ENCODE measurements at regions not wholly inside any gene's neighbourhood (a gene's known extent, or its start where the extent isn't known, plus 50 kb on each side); places are given as distances from the start of the nearest gene placed in this dataset.
"Not testable (repeated sequence)": the region's sequence is repeated elsewhere in the genome, so short reads cannot be mapped to it uniquely, and the experiment has no call there.

DNA sequence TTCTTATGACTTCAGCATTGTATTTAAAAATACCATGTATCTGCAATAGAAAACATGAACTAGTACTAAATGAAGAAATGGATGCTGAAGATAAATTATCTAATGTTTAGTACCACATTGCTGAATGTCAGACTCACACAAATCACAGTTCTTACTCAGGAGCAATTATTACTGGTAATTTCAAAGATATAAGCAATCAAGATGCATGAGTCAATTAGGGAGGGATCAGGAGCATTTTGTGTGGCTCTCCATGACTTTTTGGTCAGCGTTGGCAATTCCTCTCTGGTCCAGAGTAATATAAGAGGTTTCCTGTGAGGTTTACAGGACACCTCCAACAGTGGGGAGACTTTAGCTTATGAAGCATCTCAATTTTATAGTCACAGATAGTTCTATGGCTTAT is 167.0 kb upstream of the PCDH7 start:
- WGBS = 60% methylated on average over 1 of the region's 1 CpG
- H3K27me3 ChIP-seq = no peaks in the 10 kb centered on the region

DNA sequence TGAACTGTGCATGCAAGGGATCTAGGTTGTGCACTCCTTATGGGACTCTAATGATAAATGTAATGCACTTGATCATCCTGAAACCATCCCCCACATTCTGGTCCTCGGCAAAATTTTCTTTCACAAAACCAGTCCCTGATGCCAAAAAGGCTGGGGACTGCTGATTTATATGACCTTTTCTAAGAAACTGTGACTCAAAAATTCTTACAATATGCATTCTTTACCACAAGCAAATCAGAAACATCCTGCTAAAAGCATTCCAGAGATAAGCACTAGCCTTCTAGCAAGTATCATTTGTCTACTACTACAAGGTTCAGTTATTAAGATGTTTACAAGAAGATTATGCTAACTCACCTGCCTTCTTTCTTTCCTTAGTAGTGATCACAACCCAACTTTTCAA is 166.5 kb upstream of the PCDH7 start:
- no peaks in the 10 kb centered on the region for H3K36me3 ChIP-seq
- H3K9me3 ChIP-seq = no peaks in the 10 kb centered on the region
- no peak overlapping the region for H3K4me3 ChIP-seq
- 50% methylated on average over 1 of the region's 1 CpG for WGBS
- H3K4me1 ChIP-seq = no peaks in the 10 kb centered on the region
- no peaks in the 10 kb centered on the region for H3K27me3 ChIP-seq
- no peak for DNase-seq (ENCODE audit: low spot score in 2 of 2)
- no peak overlapping the region for H3K27ac ChIP-seq
- TF ChIP-seq POLR2A (IDR thresholded peaks at IDR 0.05) = no peak
- TF ChIP-seq POLR2AphosphoS5 (IDR thresholded peaks at IDR 0.05) = no peak
- TF ChIP-seq, protein P1, sequence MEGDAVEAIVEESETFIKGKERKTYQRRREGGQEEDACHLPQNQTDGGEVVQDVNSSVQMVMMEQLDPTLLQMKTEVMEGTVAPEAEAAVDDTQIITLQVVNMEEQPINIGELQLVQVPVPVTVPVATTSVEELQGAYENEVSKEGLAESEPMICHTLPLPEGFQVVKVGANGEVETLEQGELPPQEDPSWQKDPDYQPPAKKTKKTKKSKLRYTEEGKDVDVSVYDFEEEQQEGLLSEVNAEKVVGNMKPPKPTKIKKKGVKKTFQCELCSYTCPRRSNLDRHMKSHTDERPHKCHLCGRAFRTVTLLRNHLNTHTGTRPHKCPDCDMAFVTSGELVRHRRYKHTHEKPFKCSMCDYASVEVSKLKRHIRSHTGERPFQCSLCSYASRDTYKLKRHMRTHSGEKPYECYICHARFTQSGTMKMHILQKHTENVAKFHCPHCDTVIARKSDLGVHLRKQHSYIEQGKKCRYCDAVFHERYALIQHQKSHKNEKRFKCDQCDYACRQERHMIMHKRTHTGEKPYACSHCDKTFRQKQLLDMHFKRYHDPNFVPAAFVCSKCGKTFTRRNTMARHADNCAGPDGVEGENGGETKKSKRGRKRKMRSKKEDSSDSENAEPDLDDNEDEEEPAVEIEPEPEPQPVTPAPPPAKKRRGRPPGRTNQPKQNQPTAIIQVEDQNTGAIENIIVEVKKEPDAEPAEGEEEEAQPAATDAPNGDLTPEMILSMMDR (IDR thresholded peaks at IDR 0.05) = no peak

More for the DNA sequence above, 167.0 kb upstream of the PCDH7 start:
- Histone ChIP-seq H3K4me1 (no peaks in the 10 kb centered on the region), H3K27ac (no peak overlapping the region), H3K4me3 (no peak overlapping the region), H3K9me3 (no peaks in the 10 kb centered on the region), H3K36me3 (no peaks in the 10 kb centered on the region)
- no peak for TF ChIP-seq POLR2A (IDR thresholded peaks at IDR 0.05)
- TF ChIP-seq, protein P1 (IDR thresholded peaks at IDR 0.05) = no peak
- no peak for TF ChIP-seq EP300 (IDR thresholded peaks at IDR 0.05)
- no peak for DNase-seq (ENCODE audit: low spot score in 2 of 2)

- H3K36me3 ChIP-seq = no peaks in the 10 kb centered on the region
- no peaks in the 10 kb centered on the region for H3K9me3 ChIP-seq
- no peak overlapping the region for H3K27ac ChIP-seq
- DNase-seq (ENCODE audit: low spot score in 2 of 2) = no peak
- TF ChIP-seq POLR2A (IDR thresholded peaks at IDR 0.05) (no peak), POLR2AphosphoS5 (IDR thresholded peaks at IDR 0.05) (no peak), EP300 (IDR thresholded peaks at IDR 0.05) (no peak)
- TF ChIP-seq, protein P1 (IDR thresholded peaks at IDR 0.05) = no peak
- no peaks in the 10 kb centered on the region for H3K4me1 ChIP-seq
- H3K27me3 ChIP-seq = no peaks in the 10 kb centered on the region
- 78% methylated on average over 1 of the region's 1 CpG for WGBS
- H3K4me3 ChIP-seq = no peak overlapping the region
Measured at GRCh38 chr4:30555775-30556174, 164.4 kb upstream of the PCDH7 start.

- 66% methylated on average over 4 of the region's 4 CpGs for WGBS
- Histone ChIP-seq H3K4me1 (no peaks in the 10 kb centered on the region), H3K27me3 (no peaks in the 10 kb centered on the region), H3K4me3 (no peak overlapping the region), H3K9me3 (peaks cover 6% of the 10 kb centered on the region), H3K27ac (no peak overlapping the region), H3K36me3 (no peaks in the 10 kb centered on the region)
- DNase-seq (ENCODE audit: low spot score in 2 of 2) = no peak
- TF ChIP-seq, protein P1 (IDR thresholded peaks at IDR 0.05) = no peak
- TF ChIP-seq POLR2AphosphoS5 (IDR thresholded peaks at IDR 0.05) (no peak), POLR2A (IDR thresholded peaks at IDR 0.05) (no peak), EP300 (IDR thresholded peaks at IDR 0.05) (no peak)
Measured at GRCh38 chr4:30559481-30559880, 160.7 kb upstream of the PCDH7 start.

DNA sequence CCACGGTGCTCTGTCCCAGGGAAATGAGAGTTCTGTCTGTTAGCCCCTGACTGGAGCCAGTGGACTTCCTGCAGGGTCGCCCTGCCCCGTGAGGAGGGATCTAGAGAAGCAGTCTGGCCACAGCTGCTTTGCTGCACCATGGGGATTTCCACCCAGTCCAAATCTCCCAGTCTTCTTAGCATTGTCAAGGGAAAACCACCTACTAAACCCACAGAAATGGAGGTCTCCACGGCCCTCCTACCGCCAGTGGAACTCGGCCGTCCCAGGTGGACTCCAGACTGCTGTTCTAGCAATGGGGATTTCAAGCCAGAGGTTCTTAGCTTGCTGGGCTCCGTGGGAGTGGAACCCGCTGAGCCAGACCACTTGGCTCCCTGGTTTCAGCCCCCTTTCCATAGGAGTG is 133.3 kb upstream of the PCDH7 start:
- no peak overlapping the region for H3K4me3 ChIP-seq
- no peak for DNase-seq (ENCODE audit: low spot score in 2 of 2)
- no peaks in the 10 kb centered on the region for H3K4me1 ChIP-seq
- no peak for TF ChIP-seq EP300 (IDR thresholded peaks at IDR 0.05)
- no peak for TF ChIP-seq POLR2AphosphoS5 (IDR thresholded peaks at IDR 0.05)
- TF ChIP-seq, protein P1 (IDR thresholded peaks at IDR 0.05) = no peak
- TF ChIP-seq POLR2A (IDR thresholded peaks at IDR 0.05) = no peak
- H3K9me3 ChIP-seq = no peaks in the 10 kb centered on the region
- 96% methylated on average over 8 of the region's 9 CpGs for WGBS
- no peaks in the 10 kb centered on the region for H3K27me3 ChIP-seq
- no peak overlapping the region for H3K27ac ChIP-seq
- no peaks in the 10 kb centered on the region for H3K36me3 ChIP-seq

GRCh38 chr4:30589669-30590068 is 130.5 kb upstream of the PCDH7 start:
- H3K27ac ChIP-seq; H3K9me3 ChIP-seq; DNase-seq (ENCODE audit: low spot score in 2 of 2); H3K4me3 ChIP-seq; H3K36me3 ChIP-seq; H3K27me3 ChIP-seq; H3K4me1 ChIP-seq: not testable (repeated sequence)
- 96% methylated on average over 3 of the region's 3 CpGs for WGBS

Measured in suprapubic skin (tissue), 4 donors.